Kidney tubule cell (primary cell): ENCODE measurements at regions not wholly inside any gene's neighbourhood (a gene's known extent, or its start where the extent isn't known, plus 50 kb on each side); places are given as distances from the start of the nearest gene placed in this dataset.
A peak's percentile ranks its signal among the peaks of the same experiment; 100 is the strongest.

Experiments
- DNase-seq: peaks from one replicate; pipeline ENCODE4 v3.0.0-alpha.2; 2018; ENCODE audit warnings: low spot score

DNA sequence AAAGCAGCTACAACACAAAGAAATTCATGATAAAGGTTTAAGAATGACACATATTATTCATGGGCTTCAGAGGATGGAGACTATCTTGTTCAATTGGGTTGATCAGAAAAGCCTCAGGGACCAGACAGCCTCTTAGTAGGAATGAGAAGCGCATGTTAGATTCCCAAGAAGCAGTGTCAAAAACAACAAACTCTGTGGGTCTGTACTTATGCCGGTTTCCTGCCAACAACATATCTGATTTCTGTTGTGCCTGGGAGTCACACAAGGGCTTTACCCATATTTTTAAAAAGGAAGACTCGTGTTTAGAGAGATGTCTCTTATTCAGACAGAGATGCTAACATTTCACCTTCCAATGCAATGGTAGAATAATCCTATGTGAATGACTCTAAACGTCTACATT, 2180.6 kb upstream of the CELF4 start:
- no peak for DNase-seq

DNA sequence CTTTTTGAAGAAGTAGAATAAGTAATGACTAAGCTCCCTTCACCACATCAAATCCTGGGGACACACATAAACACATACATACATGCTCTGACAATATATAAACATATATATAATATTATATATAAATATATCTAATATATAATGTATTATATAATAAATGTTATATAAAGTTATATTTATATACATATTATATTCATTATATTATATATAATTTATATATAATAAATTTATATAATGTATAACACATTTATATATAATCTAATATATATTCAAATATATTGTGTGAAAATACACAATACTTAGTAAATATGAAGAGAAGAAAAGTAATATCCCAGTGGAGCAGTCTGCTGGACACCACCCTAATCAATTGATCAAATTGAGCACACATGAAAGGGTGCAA, 2177.9 kb upstream of the CELF4 start:
- DNase-seq = no peak

DNA sequence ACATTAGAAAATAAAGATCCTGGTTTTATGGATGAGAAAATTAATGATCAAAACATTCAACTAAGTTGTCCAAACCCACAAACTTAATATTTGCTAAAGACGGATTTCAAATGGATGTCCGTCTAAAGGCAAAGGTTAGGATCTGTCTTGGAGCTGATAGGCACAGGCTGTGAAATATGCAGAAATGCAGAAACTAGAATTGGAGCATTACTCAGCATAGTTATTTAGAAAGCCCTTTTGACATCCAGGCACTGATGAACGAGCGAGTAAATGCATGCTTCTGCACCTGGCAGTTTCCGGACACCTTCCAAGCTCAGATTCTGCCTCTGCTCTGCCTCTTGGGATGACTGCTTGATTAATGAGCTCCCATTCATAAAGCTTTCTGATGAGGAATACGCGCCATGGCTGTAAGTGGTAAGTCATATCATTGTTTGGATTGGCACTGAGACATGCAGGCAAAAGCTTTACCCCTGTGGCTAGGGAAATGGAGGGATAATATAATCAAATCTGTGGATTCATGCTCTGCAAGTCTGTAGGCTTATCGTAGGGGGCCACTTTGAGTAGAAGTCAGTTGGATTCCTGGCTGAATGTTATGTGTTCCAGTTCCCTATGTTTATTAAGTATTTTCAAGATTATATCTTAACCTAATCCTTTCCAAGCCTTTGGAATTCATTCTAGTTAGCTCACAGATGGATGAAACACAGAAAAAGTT, 2176.3 kb upstream of the CELF4 start:
- DNase-seq = no peak

DNA sequence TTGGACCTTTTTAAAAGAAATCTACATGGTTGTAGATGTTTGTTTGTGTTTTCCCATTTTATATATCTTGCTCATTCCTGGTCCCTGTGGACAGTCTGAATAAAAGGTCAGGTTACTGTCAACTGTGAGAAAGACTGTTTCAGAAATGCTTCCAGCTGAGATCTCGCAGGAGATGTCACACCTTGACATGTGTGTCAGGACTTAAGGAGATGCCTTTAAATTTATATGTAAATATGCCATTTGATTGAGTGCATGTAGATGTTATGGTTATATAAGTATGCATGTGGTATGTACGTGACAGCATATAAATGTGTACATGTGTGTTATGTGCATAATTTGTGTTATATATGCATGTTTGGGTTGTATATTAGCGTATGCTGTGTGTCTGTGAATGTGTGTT, 2172.3 kb upstream of the CELF4 start:
- DNase-seq = no peak

DNA sequence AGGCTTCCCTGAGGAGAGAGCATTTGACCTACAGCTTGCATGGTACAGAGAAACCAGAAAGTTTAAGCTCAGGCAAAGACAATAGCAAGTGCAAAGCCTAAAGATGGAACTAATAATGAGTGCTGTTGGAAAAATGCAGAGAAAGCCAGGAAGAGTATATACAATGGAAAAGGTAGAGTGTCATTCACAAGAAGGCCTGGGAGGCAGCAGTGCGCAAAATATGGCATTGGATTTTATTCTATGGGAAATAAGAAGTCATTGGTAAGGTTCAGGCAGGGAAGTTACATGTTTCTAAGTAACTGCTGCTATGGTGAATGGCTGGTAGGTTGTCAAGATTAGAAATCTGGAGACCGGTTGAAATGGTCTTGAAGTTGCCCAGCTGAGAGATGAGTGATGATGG, 2167.3 kb upstream of the CELF4 start:
- DNase-seq = no peak

DNA sequence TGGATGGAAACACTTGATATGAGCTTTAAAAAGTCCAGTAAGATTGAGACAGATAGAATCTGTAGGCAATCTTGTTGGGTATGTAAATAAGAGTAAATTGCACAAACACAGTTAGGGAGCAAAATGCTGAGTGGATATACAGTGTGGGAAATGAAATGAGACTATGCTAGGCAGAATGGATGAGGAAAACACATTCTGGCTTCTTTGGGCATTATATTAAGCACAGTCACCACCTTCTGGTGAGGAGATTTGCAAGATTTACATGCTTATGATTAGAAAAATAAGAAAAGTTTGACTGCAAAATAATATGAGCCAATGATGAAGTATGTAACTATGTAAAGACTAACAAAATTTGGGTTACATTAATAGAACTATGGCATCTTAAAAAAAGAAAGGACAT, 2165.0 kb upstream of the CELF4 start:
- no peak for DNase-seq

DNA sequence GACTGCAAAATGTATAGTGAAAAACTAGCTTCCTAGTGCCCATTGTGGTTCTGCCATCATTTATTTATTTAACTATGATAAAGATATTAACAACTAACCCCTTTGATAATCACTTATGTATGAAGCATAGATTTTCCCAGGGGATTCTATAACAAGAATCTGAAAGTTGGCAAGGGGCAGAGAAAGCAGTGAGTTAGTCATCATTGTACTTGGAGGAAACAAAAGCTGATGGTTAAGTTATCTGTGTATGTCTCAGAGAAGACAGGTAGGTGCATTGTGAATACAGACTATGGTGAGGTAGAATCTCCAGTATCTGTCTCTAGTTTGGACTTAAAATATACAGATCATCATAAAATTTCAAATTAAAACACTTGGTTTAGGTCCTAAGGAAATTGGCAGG, 2159.1 kb upstream of the CELF4 start:
- DNase-seq = peak; percentile 6

DNA sequence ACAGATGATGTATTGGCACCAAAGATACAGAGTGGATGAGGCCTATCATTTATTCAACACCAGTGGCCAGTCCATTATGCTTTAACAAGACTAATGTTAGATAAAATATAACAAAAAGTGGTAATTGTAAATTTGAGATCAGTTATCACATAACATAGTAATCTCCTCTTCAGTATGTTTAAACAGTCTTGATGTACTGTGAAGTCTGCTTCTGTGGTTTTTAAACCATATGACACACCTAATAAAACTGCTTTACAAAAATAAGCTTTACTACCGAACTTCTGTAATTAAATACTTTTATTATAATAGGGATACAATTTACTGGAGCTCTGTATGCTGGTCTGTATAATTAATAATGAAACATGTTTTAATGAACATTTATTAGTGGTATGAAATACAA, 2156.1 kb upstream of the CELF4 start:
- no peak for DNase-seq

DNA sequence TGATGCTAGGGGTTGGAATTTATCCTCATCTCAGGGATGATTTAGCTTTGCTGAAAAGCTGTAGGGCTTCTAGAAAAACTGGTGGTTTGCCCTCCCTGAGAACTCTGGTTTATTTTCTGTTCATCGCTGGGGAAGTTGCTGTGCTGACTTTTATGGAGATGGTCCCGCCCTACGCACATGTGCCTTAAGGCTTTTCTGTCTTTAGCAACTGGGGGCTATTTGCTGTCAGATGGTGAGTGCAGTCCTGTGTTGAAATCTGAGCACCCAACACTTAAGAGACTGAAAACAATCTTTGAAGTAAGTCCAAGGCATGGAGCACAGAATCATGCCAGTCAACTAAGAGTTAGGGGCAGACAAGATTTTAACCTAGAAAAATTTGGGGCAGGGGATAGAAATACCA, 2148.4 kb upstream of the CELF4 start:
- no peak for DNase-seq

DNA sequence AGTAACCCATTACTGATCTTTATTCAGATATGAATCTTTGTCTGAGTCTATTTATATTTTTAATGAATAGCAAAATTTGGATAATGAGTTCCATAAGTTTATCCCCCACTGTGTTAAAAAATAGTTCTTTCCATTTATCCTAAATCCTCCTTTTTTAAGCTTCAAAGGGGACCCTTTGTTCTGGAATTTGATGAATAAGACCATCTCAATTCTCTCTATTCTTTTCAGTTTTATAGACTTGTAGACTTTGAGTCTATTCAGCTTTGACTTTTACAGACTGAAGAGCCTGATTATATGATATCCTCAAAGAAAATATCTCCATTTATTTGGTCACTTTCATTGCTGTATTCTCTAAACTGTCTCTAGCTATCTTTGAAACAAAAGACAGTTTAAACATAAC, 2146.1 kb upstream of the CELF4 start:
- DNase-seq = no peak

DNA sequence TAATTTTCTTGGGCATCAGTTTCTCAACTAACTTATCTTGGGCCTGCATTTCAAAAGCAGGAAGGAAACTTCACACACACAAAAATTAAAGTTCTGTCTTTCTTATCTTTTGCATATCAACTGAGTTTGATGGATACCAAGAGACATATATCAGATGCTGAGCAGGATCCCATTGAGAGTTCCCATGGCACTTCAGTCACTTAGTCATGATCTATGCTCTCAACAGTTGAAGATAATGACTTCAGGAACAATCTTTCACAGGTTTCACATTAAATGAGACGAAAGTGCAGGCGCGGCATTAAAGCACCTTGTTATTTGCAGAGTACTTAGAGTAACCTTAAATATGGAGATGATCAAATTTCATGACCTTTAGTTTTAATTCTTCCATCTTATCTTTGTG, 2139.8 kb upstream of the CELF4 start:
- no peak for DNase-seq

DNA sequence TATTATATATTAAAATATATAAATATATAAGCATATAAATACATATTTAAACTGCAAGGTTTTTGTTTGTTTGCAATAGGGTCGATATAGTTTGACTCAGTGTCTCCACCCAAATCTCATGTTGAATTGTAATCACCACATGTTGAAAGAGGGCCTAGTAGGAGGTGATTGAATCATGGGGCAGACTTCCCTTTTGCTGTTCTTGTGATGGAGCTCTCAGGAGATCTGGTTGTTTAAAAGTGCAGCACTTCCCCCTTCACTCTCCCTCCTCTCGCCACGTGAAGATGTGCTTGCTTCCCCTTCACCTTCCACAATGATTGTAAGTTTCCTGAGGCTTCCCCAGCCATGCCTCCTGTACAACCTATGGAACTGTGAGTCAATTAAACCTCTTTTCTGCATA, 2137.3 kb upstream of the CELF4 start:
- no peak for DNase-seq

DNA sequence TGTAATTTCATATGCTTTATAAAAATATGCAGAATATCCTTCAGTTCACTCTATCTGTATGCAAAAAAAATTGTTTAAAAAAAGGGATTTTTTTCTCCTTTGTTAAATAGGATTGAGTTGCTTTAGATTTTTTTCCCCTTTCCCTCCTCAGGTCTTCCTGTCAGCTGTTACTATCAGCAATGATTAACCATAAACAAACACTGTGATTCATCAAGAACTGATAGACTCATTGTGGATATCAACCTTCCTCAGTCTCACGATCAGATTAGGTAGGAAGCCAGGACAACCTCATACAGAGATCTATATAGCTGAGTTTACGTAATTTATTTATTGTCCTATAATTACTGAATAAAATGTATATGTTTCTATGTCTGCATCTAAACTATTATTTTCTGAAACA, 2136.2 kb upstream of the CELF4 start:
- peak; percentile 82 for DNase-seq

DNA sequence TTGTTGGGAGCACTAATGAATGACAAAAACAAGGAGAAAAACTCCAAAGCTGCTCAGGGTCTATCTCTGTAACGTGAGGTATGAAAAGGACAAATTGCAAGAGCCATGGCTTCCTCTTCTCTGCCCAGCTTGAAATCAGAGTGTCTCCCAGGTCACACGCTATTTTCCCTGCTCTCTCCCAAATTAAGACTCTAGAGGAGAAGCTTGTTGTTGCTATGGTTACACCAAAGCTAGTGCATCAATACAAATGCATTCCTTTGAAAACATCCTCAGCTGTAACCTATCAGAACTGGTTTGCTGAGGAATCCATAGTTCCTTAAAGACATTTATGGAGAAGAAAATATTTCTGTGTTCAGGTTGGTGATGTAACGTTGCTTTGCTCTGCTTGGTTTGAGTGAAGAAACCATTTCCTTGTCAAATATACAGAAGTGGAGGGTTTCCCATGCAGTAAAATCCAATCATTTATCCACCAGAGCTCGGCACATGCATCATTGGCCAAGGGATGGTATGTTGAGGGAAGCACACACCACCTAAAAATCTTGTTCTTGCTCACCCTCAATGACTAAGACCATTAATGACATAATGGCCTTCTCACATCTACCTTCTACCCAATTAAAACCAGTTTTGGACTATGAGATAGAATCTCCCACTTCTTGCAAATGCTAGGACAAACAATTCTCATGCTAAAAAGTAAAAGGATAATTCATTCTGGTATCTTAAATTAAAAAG, 2135.6 kb upstream of the CELF4 start:
- peak; percentile 54 for DNase-seq

DNA sequence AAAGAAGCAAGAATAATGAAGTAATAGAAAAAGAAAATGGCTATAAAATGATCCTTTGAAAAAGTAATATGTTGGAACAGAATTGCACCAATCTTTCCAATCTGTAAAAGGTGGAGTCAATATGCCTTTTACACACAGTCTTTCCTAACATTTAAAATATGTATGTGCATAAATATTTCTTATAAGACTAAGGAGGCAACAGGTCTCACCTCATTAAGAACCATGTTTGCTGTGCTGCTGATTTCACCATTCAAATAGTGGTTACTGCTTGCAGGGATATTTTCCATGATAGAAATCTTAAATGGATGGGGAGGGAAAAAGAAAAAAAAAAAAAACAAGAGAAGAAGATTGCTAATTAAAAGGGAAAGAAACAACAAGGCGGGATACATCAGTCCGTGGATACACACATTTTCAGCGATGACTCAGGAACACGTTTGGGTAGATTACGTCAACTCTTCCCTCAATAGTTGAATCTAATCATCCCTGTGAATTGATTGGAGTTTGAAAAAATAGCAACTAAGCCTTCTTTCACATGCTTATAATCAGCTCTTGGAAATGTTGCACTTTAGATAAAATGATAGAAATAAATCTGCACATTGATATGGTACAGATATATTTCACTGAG, 2133.9 kb upstream of the CELF4 start:
- no peak for DNase-seq

DNA sequence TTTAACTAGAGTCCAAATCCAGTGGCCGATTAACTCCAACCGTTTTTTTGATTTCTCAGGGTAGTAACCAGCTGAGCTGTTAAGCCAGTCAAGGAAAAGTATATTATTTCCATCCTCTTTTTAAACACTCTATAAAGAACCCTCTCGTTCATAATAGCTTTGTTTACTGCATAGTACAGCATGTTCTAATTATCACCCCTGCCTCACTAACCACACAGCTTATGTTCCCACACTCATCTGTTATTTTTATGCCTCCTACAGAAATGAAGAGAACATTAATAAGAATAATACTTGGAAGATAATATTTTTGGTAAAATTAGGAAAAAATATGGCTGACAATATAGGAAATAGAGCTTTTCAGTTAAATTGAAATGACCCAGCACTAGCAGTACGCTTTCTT, 2132.8 kb upstream of the CELF4 start:
- DNase-seq = no peak

DNA sequence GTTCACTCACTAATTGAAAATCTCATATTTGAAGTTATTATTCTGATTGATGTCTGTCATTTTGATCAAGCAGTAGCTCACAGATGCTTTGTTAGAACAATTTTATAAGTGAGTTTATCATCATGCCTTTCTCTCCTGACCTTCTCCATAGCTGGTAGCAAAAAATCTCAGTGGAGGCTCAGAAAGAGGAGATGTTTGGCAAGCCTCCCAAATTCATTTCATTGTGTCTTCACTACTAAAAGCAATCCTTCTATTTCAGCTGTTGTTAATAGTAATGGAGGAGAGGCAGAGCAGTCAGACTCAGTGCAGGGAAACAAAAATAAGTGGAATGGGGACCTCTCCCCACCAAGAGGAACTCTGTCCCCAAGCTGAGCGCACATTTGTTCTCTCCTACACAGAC, 2127.8 kb upstream of the CELF4 start:
- no peak for DNase-seq

DNA sequence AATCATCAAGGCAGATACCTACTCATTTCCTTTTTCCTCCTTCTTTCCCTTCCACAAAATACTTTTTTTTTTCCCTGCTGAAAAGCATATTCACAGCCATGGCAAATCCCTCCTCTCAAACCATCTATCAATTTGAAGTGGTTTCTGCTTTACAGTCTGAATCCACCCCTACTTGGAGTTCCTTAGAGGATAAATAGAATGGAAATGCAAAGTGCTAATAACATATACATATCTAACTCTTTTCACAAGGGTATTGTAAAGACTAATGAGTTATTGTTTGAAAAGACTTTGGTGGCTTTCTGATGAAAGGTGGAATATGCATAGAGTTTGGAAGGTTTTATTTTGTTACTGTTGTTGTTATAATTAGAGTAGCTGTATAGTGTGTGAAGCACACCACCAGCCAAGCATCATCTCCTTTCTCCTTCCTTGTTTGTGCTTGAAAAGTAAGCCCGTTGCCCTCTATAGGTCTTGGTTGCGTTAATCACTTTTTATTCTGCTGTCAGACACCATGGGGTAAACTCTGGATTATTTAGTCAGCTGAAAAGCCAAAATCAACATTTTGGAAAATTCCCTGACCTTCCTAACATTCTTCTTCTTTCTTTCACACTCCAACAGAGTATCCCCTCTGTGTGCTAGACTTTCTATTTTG, 2126.9 kb upstream of the CELF4 start:
- DNase-seq = no peak

DNA sequence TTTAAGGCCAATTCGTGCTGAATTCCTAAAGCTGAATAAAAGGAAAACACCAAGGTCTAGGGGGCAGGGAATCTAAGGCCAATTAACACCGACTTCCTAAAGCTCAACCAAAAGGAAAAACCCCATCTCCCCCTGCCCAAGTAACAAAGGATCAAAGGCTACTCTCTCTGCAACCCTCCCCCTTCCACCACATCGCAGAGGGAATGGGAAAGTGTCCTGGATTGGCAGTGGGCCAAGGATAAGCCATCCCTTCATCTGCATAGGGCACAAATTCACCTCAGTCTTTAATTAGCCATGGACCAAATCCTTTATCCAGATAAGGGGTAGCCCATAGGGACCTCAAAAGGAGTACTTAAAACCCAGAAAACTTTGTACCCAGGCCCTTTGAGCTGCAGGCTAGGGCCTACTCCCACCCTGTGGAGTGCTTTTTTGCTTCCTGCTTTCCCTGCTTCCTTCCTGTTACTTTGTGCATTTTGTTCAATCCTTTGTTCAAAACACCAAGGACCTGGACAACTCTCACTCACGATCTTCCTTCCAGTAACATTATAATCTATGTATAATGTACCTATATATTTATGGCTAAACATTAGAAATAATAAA, 2119.8 kb upstream of the CELF4 start:
- no peak for DNase-seq

DNA sequence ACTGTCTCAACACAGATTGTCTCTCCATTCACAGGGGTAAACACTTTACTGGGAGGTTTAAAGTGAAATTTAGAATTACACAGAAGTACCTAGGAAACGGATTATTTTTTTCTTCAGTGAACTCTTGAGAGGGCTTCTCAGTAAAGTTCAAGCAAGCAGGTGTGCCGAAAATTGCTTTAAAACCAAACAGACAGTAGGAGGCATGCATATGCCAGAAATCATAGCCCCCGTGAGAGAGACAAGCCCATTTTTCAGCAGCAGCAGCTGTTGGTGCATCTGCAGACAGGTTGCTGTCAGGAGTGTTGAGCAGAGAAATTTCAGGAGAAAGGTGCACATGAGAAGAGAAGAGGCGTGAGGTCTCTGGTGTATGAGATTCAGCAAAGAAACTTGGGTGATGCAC, 2115.5 kb upstream of the CELF4 start:
- DNase-seq = no peak

DNA sequence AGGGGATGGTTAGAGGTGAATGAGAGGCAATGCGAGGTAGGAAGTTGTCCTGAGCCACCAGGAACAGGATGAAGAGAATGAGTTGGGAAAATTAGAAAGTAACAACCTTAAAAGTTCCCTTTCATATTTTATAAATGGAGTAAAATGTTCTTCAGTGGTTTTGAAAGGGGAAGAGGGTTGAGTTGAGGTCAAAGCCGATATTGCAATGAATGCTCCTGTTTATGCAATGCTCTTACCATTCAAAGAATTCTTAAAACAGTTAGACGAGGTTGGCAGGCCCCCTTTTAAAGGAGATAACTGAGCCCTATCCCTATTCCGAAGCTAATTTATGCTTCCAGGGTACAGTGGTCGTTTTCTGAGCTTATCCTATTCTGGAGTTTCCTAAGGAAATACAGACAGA, 2110.3 kb upstream of the CELF4 start:
- DNase-seq = no peak

DNA sequence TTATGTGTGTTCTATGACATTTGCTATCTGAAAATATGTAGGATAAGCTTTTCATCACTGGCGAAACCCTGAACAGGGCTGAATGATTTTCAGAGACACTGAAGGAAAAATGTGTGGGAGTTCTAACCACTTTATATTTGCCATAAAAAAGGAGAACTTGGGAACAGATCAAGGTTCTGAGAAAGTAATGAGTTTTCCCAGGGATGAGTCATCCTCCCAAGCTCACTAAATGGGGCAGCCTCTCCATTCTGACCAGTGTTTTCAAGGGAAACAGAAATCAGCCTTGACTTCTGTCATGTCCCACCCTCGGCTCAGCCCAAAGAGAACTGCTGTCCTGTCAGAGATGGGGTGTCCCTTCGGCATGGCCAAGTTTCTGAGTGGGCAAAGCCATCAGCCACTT, 2109.8 kb upstream of the CELF4 start:
- no peak for DNase-seq

DNA sequence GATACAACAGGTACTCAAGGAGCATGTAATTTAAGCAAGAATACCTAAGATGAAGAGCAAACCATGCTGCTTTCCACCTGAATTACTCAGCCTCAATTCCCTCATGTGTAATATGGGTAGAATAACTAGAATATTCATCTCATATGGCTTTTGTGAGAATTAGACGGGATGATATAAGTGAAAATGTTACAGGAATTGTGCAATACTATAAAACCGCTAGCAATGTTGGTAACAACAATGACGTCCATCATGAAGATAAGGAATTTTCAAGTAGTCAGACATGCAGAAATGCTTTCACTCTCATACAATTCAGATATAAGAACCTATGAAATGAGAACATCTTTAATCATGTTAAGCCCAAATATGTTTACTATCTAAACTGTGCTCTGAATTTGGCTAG, 2106.6 kb upstream of the CELF4 start:
- no peak for DNase-seq
